CD14-positive monocyte (primary cell): ENCODE measurements at regions not wholly inside any gene's neighbourhood (a gene's known extent, or its start where the extent isn't known, plus 50 kb on each side); places are given as distances from the start of the nearest gene placed in this dataset.

ENCODE experiments used
- DNase-seq, 3 donors: peaks; one replicate each; pipeline ENCODE4 v3.0.0-alpha.2; 2011 to 2022
- H2AFZ ChIP-seq: 2 replicates; pipeline ENCODE4 v1.6.0; 2012; ENCODE audit warnings: mild to moderate bottlenecking, low read depth, low read length, inconsistent platforms; ENCODE audit not compliant: insufficient read depth, poor library complexity, severe bottlenecking
- H3K27ac ChIP-seq, 2 donors: 1 replicate in 1 of 2; 2 replicates in 1 of 2; pipeline ENCODE4 v1.5.1; 2012 to 2013; ENCODE audit warnings: low read length in 2 of 2, control low read depth in 1 of 2, inconsistent platforms in 1 of 2, low read depth in 1 of 2, mild to moderate bottlenecking in 1 of 2
- H3K27me3 ChIP-seq, 2 donors: one replicate each; pipeline versions ENCODE4 v1.6.0 to v1.6.1; 2011 to 2013; ENCODE audit warnings: low read length in 2 of 2; ENCODE audit not compliant: control insufficient read depth in 2 of 2, insufficient read depth in 2 of 2
- H3K36me3 ChIP-seq, 2 donors: replicated peaks in 1 of 2; 1 replicate in 1 of 2; 2 replicates in 1 of 2; pipeline versions ENCODE4 v1.5.1 to v1.6.1; 2012 to 2013; ENCODE audit warnings: low read length in 2 of 2, control low read depth in 1 of 2, inconsistent platforms in 1 of 2, mild to moderate bottlenecking in 1 of 2; ENCODE audit not compliant: insufficient read depth in 2 of 2, control insufficient read depth in 1 of 2
- H3K4me1 ChIP-seq, 2 donors: 1 replicate in 1 of 2; 2 replicates in 1 of 2; pipeline versions ENCODE4 v1.5.1 to v1.6.1; 2012 to 2013; ENCODE audit warnings: low read length in 2 of 2, control low read depth in 1 of 2, inconsistent platforms in 1 of 2, mild to moderate bottlenecking in 1 of 2, moderate library complexity in 1 of 2; ENCODE audit not compliant: insufficient read depth in 2 of 2, control insufficient read depth in 1 of 2
- H3K4me2 ChIP-seq: replicated peaks from 2 replicates; pipeline ENCODE3; 2012; ENCODE audit warnings: low read length, moderate library complexity, mild to moderate bottlenecking; ENCODE audit not compliant: poor library complexity, severe bottlenecking; ENCODE audit errors: extremely low read depth
- H3K4me3 ChIP-seq, 3 experiments: fragments of 200-600 bp in 1 of 3; sonication (generic) in 1 of 3; replicated peaks in 1 of 3; 1 replicate in 2 of 3; 2 replicates in 1 of 3; pipeline ENCODE4 v1.5.1; 2011 to 2013; ENCODE audit warnings: low read length in 3 of 3, mild to moderate bottlenecking in 3 of 3, control low read depth in 2 of 3, low read depth in 2 of 3, inconsistent platforms in 1 of 3, moderate library complexity in 1 of 3
- H3K79me2 ChIP-seq: 2 replicates; pipeline ENCODE4 v1.6.0; 2012; ENCODE audit warnings: mild to moderate bottlenecking, control low read depth, inconsistent platforms, low read length, moderate library complexity; ENCODE audit not compliant: insufficient read depth
- H3K9ac ChIP-seq: 2 replicates; pipeline ENCODE4 v1.6.0; 2017; ENCODE audit warnings: low read length, mild to moderate bottlenecking; ENCODE audit not compliant: insufficient read depth, poor library complexity, severe bottlenecking
- H3K9me3 ChIP-seq, 2 donors: replicated peaks in 1 of 2; 1 replicate in 1 of 2; 2 replicates in 1 of 2; pipeline versions ENCODE4 v1.5.1 to v1.6.1; 2012 to 2013; ENCODE audit warnings: low read length in 2 of 2, control low read depth in 1 of 2; ENCODE audit not compliant: control insufficient read depth in 1 of 2, insufficient read depth in 1 of 2
- H4K20me1 ChIP-seq: 2 replicates; pipeline ENCODE4 v1.6.0; 2012; ENCODE audit warnings: mild to moderate bottlenecking, low read length, control low read depth, moderate library complexity; ENCODE audit not compliant: insufficient read depth
- H3K27ac Mint-ChIP-seq, 7 donors: one replicate each; pipeline ENCODE4 v1.8.0; 2020; ENCODE audit warnings: mild to moderate bottlenecking in 7 of 7, mixed read lengths in 7 of 7, moderate library complexity in 6 of 7, inconsistent platforms in 2 of 7
- H3K27me3 Mint-ChIP-seq, 3 donors: one replicate each; pipeline ENCODE4 v1.8.0; 2021 to 2022; ENCODE audit warnings: low read depth in 3 of 3, mild to moderate bottlenecking in 3 of 3, mixed read lengths in 3 of 3, moderate library complexity in 3 of 3, inconsistent platforms in 1 of 3
- H3K36me3 Mint-ChIP-seq, 2 donors: one replicate each; pipeline ENCODE4 v1.8.0; 2020; ENCODE audit warnings: mixed read lengths in 2 of 2, inconsistent platforms in 1 of 2, mild to moderate bottlenecking in 1 of 2
- H3K4me1 Mint-ChIP-seq: one replicate; pipeline ENCODE4 v1.8.0; 2020; ENCODE audit warnings: mild to moderate bottlenecking, mixed read lengths
- H3K4me3 Mint-ChIP-seq, 2 donors: one replicate each; pipeline ENCODE4 v1.8.0; 2020; ENCODE audit warnings: mild to moderate bottlenecking in 2 of 2, mixed read lengths in 2 of 2, moderate library complexity in 1 of 2
- H3K9me3 Mint-ChIP-seq, 7 donors: one replicate each; pipeline ENCODE4 v1.8.0; 2020 to 2022; ENCODE audit warnings: mixed read lengths in 7 of 7, mild to moderate bottlenecking in 6 of 7, moderate library complexity in 6 of 7, inconsistent platforms in 2 of 7
- WGBS: methylation state at CpG from one replicate; pipeline ENCODE4 v1.1.5; 2013; ENCODE audit warnings: missing lambda C conversion rate; ENCODE audit not compliant: insufficient coverage; 5-methylcytosine and 5-hydroxymethylcytosine counted together
- intact Hi-C, 2 donors: fragments of 100-400 bp; cut with micrococcal nuclease; formaldehyde crosslinking; loops; one replicate each; pipeline versions ENCODE4 v1.15.0 to v1.15.1; 2023
- TF ChIP-seq, protein P1 (sequence below): fragments of 200-600 bp; IDR thresholded peaks from one replicate; pipeline ENCODE4 v1.8.0; 2022; ENCODE audit warnings: antibody characterized with exemption, mild to moderate bottlenecking

DNA sequence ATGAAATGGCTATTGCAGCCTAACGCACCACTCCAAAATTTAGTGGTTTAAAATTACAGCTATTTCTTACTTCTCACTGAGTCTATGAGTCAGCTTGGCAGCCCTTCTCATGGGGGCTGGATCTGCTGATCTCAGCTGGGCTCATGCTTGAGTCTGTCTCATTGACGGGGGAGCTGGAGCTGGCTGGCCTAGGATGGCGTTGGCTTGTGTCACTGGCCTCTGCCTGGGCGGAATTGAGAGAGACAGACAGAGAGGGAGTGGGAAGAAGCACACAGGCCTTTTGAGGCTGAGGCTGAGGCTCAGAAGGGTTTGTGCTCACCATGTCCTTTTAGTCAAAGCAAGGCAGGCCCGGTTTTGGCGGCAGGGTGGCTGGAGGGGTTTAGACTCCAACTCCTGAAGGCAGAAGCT lies 412.1 kb upstream of the MYT1L start:
- TF ChIP-seq, protein P1, sequence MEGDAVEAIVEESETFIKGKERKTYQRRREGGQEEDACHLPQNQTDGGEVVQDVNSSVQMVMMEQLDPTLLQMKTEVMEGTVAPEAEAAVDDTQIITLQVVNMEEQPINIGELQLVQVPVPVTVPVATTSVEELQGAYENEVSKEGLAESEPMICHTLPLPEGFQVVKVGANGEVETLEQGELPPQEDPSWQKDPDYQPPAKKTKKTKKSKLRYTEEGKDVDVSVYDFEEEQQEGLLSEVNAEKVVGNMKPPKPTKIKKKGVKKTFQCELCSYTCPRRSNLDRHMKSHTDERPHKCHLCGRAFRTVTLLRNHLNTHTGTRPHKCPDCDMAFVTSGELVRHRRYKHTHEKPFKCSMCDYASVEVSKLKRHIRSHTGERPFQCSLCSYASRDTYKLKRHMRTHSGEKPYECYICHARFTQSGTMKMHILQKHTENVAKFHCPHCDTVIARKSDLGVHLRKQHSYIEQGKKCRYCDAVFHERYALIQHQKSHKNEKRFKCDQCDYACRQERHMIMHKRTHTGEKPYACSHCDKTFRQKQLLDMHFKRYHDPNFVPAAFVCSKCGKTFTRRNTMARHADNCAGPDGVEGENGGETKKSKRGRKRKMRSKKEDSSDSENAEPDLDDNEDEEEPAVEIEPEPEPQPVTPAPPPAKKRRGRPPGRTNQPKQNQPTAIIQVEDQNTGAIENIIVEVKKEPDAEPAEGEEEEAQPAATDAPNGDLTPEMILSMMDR = no peak
- Histone ChIP-seq H3K27ac (no peak overlapping the region), H3K4me1 (peaks cover 0 to 6% of the 10 kb centered on the region in 2 donors), H3K9me3 (peaks cover 0 to 3% of the 10 kb centered on the region in 2 donors), H4K20me1 (no peaks in the 10 kb centered on the region), H3K4me2 (no peak overlapping the region), H2AFZ (no peak overlapping the region), H3K9ac (no peak overlapping the region), H3K4me3 (no peak overlapping the region), H3K27me3 (no peaks in the 10 kb centered on the region), H3K36me3 (no peaks in the 10 kb centered on the region), H3K79me2 (no peaks in the 10 kb centered on the region)
- H3K27me3 Mint-ChIP-seq = peaks cover 2 to 10% (median 6%) of the 10 kb centered on the region in 3 donors
- DNase-seq = no peak
- intact Hi-C loops = no loop called here
- no peak overlapping the region for H3K4me3 Mint-ChIP-seq
- H3K4me1 Mint-ChIP-seq = no peaks in the 10 kb centered on the region
- H3K27ac Mint-ChIP-seq = no peak overlapping the region
- H3K36me3 Mint-ChIP-seq = no peaks in the 10 kb centered on the region
- 89% methylated on average over 5 of the region's 6 CpGs for WGBS
- H3K9me3 Mint-ChIP-seq = peaks cover 0 to 12% (median 4%) of the 10 kb centered on the region in 7 donors

DNA sequence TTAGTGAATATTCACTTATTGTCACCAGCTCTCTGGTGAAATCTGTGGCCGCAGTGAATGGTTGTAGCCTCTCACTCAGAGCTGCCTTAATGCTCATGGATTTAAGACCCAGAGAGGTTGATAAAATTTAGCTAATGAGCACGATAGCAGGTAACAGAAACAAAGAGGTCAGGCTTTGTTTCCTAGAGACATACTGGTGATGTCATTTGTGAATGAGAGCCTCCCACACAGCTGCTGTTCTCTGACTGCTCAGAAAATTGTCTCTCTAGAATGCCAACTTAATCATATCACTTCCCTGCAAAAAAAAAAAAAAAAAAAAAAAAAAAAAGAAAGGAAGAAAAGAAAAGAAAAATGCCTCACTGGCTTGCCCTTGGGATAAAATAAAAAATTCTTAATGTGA lies 411.7 kb upstream of the MYT1L start:
- WGBS = 100% methylated on average over 1 of the region's 2 CpGs
- Histone ChIP-seq H3K27ac (no peak overlapping the region), H3K9ac (no peak overlapping the region), H3K4me1 (peaks cover 0 to 3% of the 10 kb centered on the region in 2 donors), H4K20me1 (no peaks in the 10 kb centered on the region), H3K27me3 (no peaks in the 10 kb centered on the region), H2AFZ (no peak overlapping the region), H3K4me3 (no peak overlapping the region), H3K9me3 (peaks cover 0 to 3% of the 10 kb centered on the region in 2 donors), H3K79me2 (no peaks in the 10 kb centered on the region), H3K4me2 (no peak overlapping the region), H3K36me3 (no peaks in the 10 kb centered on the region)
- intact Hi-C loops = no loop called here
- no peaks in the 10 kb centered on the region for H3K4me1 Mint-ChIP-seq
- H3K27me3 Mint-ChIP-seq = peaks cover 2 to 10% (median 6%) of the 10 kb centered on the region in 3 donors
- H3K4me3 Mint-ChIP-seq = no peak overlapping the region
- H3K27ac Mint-ChIP-seq = no peak overlapping the region
- TF ChIP-seq, protein P1 = no peak
- H3K36me3 Mint-ChIP-seq = no peaks in the 10 kb centered on the region
- DNase-seq = no peak
- H3K9me3 Mint-ChIP-seq = peaks cover 0 to 12% (median 4%) of the 10 kb centered on the region in 7 donors
